ENCODE measurements at regions not wholly inside any gene's neighbourhood (a gene's known extent, or its start where the extent isn't known, plus 50 kb on each side); places are given as distances from the start of the nearest gene placed in this dataset.

DNA sequence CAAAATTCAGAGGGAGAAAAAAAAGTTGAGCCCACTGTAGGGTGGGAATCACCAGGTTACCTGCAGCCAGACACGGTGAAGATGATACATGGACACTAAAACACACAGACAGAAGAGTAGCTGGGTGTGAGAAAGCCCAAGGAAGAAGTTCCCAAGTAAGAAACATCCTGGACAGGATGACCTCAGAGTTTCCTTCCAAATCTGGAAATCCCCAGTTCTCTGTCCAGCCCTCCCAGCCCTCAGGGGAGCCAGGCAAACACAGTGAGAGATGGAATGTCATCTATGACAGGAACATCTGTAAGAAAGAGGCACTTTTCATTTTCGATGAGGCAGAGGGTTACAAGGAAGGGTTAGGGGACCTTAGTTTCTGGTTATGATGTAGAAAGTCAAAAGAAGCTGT is 125.1 kb upstream of the LYZL1 start:
- H3K27me3 Mint-ChIP-seq (ENCODE audit: unreplicated experiment): no peaks in the 10 kb centered on the region
- no peak for DNase-seq
- H3K4me3 Mint-ChIP-seq (ENCODE audit: unreplicated experiment): no peak overlapping the region
- H3K27ac Mint-ChIP-seq (ENCODE audit: unreplicated experiment): no peak overlapping the region
- H3K4me1 Mint-ChIP-seq (ENCODE audit: low read depth, unreplicated experiment): no peaks in the 10 kb centered on the region
- peaks cover 9% of the 10 kb centered on the region for H3K36me3 Mint-ChIP-seq (ENCODE audit: unreplicated experiment)
- TF ChIP-seq, protein P1, sequence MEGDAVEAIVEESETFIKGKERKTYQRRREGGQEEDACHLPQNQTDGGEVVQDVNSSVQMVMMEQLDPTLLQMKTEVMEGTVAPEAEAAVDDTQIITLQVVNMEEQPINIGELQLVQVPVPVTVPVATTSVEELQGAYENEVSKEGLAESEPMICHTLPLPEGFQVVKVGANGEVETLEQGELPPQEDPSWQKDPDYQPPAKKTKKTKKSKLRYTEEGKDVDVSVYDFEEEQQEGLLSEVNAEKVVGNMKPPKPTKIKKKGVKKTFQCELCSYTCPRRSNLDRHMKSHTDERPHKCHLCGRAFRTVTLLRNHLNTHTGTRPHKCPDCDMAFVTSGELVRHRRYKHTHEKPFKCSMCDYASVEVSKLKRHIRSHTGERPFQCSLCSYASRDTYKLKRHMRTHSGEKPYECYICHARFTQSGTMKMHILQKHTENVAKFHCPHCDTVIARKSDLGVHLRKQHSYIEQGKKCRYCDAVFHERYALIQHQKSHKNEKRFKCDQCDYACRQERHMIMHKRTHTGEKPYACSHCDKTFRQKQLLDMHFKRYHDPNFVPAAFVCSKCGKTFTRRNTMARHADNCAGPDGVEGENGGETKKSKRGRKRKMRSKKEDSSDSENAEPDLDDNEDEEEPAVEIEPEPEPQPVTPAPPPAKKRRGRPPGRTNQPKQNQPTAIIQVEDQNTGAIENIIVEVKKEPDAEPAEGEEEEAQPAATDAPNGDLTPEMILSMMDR (IDR thresholded peaks at IDR 0.05; ENCODE audit: partially characterized antibody, unreplicated experiment): no peak
- peaks cover 13% of the 10 kb centered on the region for H3K9me3 Mint-ChIP-seq (ENCODE audit: unreplicated experiment)

DNA sequence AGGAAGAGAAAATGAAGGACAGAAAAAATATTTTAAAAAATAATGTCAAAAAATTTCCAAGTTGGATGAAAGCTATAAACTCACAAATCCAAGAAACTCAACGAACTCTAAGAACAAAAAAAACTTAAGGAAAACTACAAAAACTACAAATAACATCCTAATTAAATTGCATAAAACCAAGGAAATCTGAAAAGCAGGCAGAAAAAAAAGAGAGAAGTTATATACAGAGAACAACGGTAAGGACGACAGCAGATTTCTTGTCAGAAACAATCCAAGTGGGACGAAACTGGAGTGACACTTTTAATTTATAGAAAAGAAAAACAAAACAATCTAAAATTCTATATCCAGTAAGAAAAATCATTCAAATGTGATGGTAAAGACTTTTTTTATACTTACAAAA is 122.2 kb upstream of the LYZL1 start:
- Mint-ChIP-seq H3K27ac (ENCODE audit: unreplicated experiment) (no peak overlapping the region), H3K36me3 (ENCODE audit: unreplicated experiment) (peaks cover 14% of the 10 kb centered on the region), H3K27me3 (ENCODE audit: unreplicated experiment) (no peaks in the 10 kb centered on the region), H3K9me3 (ENCODE audit: unreplicated experiment) (peaks cover 8% of the 10 kb centered on the region), H3K4me1 (ENCODE audit: low read depth, unreplicated experiment) (no peaks in the 10 kb centered on the region), H3K4me3 (ENCODE audit: unreplicated experiment) (no peak overlapping the region)
- TF ChIP-seq, protein P1 (IDR thresholded peaks at IDR 0.05; ENCODE audit: partially characterized antibody, unreplicated experiment): no peak
- no peak for DNase-seq

DNA sequence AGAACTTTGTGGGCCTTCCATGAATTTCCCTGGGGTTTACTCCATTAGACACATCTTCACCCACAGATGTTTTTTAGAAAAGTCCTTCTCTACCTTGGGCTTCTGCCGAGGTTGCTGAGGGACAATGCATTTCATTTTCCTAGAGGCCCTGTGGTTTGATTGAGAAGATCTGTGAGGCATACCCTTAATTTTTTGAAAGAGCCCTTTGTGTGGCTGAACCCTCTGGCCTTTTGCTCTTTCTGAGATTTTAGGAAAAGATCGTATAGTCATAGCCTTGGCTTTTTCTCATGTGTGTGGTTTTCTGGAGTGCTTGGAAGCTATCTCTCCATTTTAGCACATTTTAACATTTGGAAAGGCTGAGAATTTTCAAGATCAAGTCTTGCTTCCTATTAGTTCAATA is 119.8 kb upstream of the LYZL1 start:
- Mint-ChIP-seq H3K4me1 (ENCODE audit: low read depth, unreplicated experiment) (no peaks in the 10 kb centered on the region), H3K27ac (ENCODE audit: unreplicated experiment) (no peak overlapping the region), H3K9me3 (ENCODE audit: unreplicated experiment) (peaks cover 5% of the 10 kb centered on the region), H3K27me3 (ENCODE audit: unreplicated experiment) (no peaks in the 10 kb centered on the region), H3K4me3 (ENCODE audit: unreplicated experiment) (no peak overlapping the region), H3K36me3 (ENCODE audit: unreplicated experiment) (peaks cover 9% of the 10 kb centered on the region)
- DNase-seq: no peak
- TF ChIP-seq, protein P1 (IDR thresholded peaks at IDR 0.05; ENCODE audit: partially characterized antibody, unreplicated experiment): no peak

DNA sequence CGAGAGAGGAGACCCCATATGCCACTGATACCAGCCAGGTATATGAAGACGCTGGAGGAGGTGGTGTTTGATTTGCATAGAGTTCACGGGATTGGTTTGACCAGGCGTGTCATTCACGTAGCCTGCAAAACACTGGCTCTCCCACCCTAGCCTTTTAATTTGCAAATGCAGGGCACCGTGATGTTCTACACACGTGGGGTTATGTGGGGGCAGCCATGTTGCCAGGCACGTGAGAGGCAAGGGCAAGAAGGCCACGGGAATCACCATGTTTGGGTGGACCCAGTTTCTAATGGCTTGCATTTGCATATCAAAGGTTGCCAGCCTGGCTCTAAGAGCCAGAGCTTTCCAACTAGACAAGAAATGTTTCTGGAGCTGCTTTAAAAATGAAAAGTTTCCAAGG is 117.2 kb upstream of the LYZL1 start:
- Mint-ChIP-seq H3K4me3 (ENCODE audit: unreplicated experiment) (no peak overlapping the region), H3K27ac (ENCODE audit: unreplicated experiment) (no peak overlapping the region), H3K36me3 (ENCODE audit: unreplicated experiment) (peaks cover 9% of the 10 kb centered on the region), H3K9me3 (ENCODE audit: unreplicated experiment) (peaks cover 5% of the 10 kb centered on the region), H3K27me3 (ENCODE audit: unreplicated experiment) (no peaks in the 10 kb centered on the region), H3K4me1 (ENCODE audit: low read depth, unreplicated experiment) (no peaks in the 10 kb centered on the region)
- no peak for DNase-seq
- TF ChIP-seq, protein P1 (IDR thresholded peaks at IDR 0.05; ENCODE audit: partially characterized antibody, unreplicated experiment): no peak

DNA sequence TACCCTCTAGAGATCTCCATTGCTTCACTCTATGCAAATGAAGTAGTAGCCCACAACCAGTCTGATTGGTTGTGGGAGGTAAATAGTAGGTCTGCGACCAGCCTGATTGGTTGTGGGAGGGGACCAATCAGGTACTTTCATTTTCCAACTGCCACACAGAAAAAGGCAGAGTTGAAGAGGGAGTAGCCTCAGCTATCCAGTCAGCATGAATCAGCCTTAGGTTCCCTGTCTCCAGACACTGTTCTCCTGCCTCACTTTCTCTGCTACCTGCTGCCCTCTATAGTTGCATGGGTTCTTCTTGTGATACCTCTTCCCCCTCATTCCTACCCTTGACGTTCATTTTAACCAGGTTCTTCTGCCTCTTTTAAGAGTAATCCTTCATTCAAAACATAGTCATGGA is 114.5 kb upstream of the LYZL1 start:
- no peaks in the 10 kb centered on the region for H3K27me3 Mint-ChIP-seq (ENCODE audit: unreplicated experiment)
- peaks cover 9% of the 10 kb centered on the region for H3K36me3 Mint-ChIP-seq (ENCODE audit: unreplicated experiment)
- H3K27ac Mint-ChIP-seq (ENCODE audit: unreplicated experiment): no peak overlapping the region
- no peak for DNase-seq
- H3K4me1 Mint-ChIP-seq (ENCODE audit: low read depth, unreplicated experiment): no peaks in the 10 kb centered on the region
- TF ChIP-seq, protein P1 (IDR thresholded peaks at IDR 0.05; ENCODE audit: partially characterized antibody, unreplicated experiment): no peak
- H3K9me3 Mint-ChIP-seq (ENCODE audit: unreplicated experiment): peaks cover 5% of the 10 kb centered on the region
- no peak overlapping the region for H3K4me3 Mint-ChIP-seq (ENCODE audit: unreplicated experiment)
